ENCODE measurements at regions not wholly inside any gene's neighbourhood (a gene's known extent, or its start where the extent isn't known, plus 50 kb on each side); places are given as distances from the start of the nearest gene placed in this dataset.

DNA sequence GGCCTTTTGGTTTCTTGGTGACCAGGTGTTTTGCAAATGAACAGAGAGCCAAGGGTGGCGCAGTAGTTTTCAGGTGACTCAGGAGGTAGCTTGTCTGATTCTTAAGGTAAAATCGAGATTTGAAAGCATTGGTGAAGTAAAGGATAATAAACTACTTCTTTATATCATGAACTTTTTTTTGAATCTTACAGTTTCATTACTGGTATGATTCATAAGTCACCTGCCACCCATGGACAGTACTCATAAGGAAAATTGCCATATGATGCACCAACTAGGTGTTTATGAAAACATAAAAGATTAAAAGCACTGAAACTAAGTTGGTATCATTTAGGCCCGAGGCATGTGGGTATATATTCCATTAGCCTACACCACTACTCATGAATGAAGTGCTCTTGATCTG is 84.1 kb upstream of the MGAT5 start:
- H3K9me3 ChIP-seq: no peaks in the 10 kb centered on the region
- ATAC-seq (no peak), DNase-seq (no peak)
- intact Hi-C loops (cut with DNase I): no loop called here
- H3K4me1 ChIP-seq: no peaks in the 10 kb centered on the region
- WGBS (ENCODE audit: insufficient coverage, low coverage, low lambda C conversion rate, missing lambda C conversion rate): 70% methylated on average over 3 of the region's 3 CpGs
- no peaks in the 10 kb centered on the region for H3K36me3 ChIP-seq
- H3K4me3 ChIP-seq: no peak overlapping the region
- no peaks in the 10 kb centered on the region for H3K27me3 ChIP-seq
- TF ChIP-seq POLR2A (IDR thresholded peaks at IDR 0.05): no peak
- TF ChIP-seq, protein P1, sequence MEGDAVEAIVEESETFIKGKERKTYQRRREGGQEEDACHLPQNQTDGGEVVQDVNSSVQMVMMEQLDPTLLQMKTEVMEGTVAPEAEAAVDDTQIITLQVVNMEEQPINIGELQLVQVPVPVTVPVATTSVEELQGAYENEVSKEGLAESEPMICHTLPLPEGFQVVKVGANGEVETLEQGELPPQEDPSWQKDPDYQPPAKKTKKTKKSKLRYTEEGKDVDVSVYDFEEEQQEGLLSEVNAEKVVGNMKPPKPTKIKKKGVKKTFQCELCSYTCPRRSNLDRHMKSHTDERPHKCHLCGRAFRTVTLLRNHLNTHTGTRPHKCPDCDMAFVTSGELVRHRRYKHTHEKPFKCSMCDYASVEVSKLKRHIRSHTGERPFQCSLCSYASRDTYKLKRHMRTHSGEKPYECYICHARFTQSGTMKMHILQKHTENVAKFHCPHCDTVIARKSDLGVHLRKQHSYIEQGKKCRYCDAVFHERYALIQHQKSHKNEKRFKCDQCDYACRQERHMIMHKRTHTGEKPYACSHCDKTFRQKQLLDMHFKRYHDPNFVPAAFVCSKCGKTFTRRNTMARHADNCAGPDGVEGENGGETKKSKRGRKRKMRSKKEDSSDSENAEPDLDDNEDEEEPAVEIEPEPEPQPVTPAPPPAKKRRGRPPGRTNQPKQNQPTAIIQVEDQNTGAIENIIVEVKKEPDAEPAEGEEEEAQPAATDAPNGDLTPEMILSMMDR (IDR thresholded peaks at IDR 0.05): no peak
- H3K27ac ChIP-seq: no peak overlapping the region

DNA sequence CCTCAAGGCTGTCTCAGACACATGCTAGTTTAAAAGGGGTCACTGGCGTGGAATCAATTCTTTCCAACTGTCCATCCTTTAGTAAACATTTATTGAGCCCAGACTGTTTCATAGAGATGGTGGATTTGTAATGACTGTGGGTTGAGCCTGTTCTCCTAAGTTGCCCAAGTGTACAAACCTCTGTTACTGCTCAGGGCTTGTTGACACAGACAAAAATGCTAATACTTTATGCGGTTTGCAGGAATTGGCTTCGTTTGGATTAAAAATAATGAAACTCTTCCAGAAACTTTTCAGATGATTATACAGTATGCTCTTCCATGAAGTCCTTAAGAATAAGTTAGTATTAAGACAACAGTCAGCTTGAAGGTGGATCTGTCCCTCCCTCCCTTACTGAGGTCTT is 83.6 kb upstream of the MGAT5 start:
- TF ChIP-seq POLR2A (IDR thresholded peaks at IDR 0.05): no peak
- TF ChIP-seq, protein P1 (IDR thresholded peaks at IDR 0.05): no peak
- Histone ChIP-seq H3K4me3 (no peak overlapping the region), H3K9me3 (no peaks in the 10 kb centered on the region), H3K4me1 (no peaks in the 10 kb centered on the region), H3K27me3 (no peaks in the 10 kb centered on the region), H3K36me3 (no peaks in the 10 kb centered on the region), H3K27ac (no peak overlapping the region)
- DNase-seq (no peak), ATAC-seq (peak in 1 of 4 donors; percentile 32)
- WGBS (ENCODE audit: insufficient coverage, low coverage, low lambda C conversion rate, missing lambda C conversion rate): 49% methylated on average over 3 of the region's 3 CpGs
- intact Hi-C loops (cut with DNase I): no loop called here

DNA sequence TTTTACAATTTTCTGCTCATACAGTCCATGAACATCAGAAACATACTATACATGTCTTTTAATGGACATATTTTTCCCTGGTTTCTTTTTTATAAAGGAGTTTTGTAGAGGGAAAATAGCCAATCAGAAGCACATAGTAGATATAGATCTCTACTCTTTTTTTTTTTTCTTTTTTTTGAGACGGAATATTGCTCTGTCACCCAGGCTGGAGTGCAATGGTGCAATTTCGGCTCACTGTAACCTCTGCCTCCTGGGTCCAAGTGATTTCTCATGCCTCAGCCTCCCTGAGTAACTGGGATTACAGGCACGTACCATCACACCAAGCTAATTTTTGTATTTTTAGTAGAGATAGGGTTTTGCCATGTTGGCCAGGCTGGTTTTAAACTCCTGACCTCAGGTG is 83.2 kb upstream of the MGAT5 start:
- ATAC-seq (no peak), DNase-seq (no peak)
- intact Hi-C loops (cut with DNase I): no loop called here
- Histone ChIP-seq H3K36me3 (no peaks in the 10 kb centered on the region), H3K4me3 (no peak overlapping the region), H3K27me3 (no peaks in the 10 kb centered on the region), H3K9me3 (no peaks in the 10 kb centered on the region), H3K27ac (no peak overlapping the region), H3K4me1 (no peaks in the 10 kb centered on the region)
- TF ChIP-seq, protein P1 (IDR thresholded peaks at IDR 0.05): no peak
- no peak for TF ChIP-seq POLR2A (IDR thresholded peaks at IDR 0.05)
- WGBS (ENCODE audit: insufficient coverage, low coverage, low lambda C conversion rate, missing lambda C conversion rate): 74% methylated on average over 3 of the region's 3 CpGs

DNA sequence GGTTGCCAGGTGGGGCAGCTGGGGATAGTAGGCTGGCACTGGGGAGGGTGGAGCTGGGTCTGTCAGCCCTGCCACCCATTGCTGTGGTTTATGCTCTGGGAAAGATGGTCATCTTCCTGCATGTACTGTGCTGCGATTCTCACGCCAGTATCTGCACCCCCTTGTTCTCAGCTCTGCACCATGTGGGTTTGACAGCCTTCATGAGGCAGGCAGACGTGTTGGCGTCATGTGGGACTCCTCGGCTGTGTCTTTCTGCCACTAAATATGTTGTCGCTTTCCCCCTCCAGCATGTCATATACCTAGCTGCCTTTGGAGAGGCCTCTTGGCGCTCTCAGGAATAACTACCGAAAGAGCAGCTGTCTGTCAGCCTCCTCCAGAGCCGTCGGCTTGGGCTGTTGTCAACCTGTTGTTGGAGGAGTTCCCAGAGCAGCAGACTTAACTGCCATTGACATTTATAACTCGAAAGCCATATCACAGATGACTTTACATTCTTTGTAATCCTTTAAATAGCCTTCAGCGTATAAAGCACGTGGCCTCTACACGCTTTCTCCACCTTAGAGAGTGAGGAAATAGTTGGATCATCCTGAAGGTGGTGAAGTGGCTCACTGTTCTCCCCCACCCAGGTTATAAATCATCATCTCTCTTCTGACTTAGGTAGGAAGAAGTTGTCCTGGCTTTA is 80.4 kb upstream of the MGAT5 start:
- DNase-seq: no peak
- no peaks in the 10 kb centered on the region for H3K4me1 ChIP-seq
- intact Hi-C loops (cut with DNase I): no loop called here
- no peak for ATAC-seq
- H3K4me3 ChIP-seq: no peak overlapping the region
- WGBS (ENCODE audit: insufficient coverage, low coverage, low lambda C conversion rate, missing lambda C conversion rate): 86% methylated on average over 10 of the region's 14 CpGs
- no peaks in the 10 kb centered on the region for H3K9me3 ChIP-seq
- H3K27ac ChIP-seq: no peak overlapping the region
- no peaks in the 10 kb centered on the region for H3K36me3 ChIP-seq
- no peaks in the 10 kb centered on the region for H3K27me3 ChIP-seq
- no peak for TF ChIP-seq POLR2A (IDR thresholded peaks at IDR 0.05)
- TF ChIP-seq, protein P1 (IDR thresholded peaks at IDR 0.05): no peak

DNA sequence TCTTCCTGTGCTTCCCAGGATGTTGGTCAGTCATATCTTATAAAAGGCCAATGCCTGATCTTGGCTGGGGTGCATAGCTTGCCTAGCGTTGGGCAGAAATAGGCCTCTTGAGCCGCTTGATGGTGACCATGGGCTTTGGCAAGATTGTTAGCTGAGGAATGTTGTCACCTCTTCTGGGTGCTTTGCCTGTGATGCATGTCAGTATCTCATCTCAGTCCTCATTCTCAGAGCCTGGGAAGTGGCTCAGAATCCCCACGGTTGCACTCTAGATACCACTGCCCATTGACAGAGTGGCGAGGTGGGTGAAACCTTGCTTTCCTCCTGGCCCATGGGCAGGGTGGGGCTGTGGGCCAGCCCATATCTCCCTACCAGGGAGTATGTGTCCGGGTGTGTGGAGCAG is 79.2 kb upstream of the MGAT5 start:
- ATAC-seq (no peak), DNase-seq (no peak)
- TF ChIP-seq POLR2A (IDR thresholded peaks at IDR 0.05): no peak
- TF ChIP-seq, protein P1 (IDR thresholded peaks at IDR 0.05): no peak
- WGBS (ENCODE audit: insufficient coverage, low coverage, low lambda C conversion rate, missing lambda C conversion rate): no CpG with 5 or more reads among the region's 5 CpGs
- H3K27ac ChIP-seq: no peak overlapping the region
- no peaks in the 10 kb centered on the region for H3K36me3 ChIP-seq
- H3K4me1 ChIP-seq: no peaks in the 10 kb centered on the region
- H3K9me3 ChIP-seq: no peaks in the 10 kb centered on the region
- H3K4me3 ChIP-seq: no peak overlapping the region
- intact Hi-C loops (cut with DNase I): no loop called here
- H3K27me3 ChIP-seq: no peaks in the 10 kb centered on the region

Data from right lobe of liver (tissue), 6 donors.